Activated B cell treated with CpG ODN at 0.5 μM for 24 hours (primary cell): ENCODE measurements at regions not wholly inside any gene's neighbourhood (a gene's known extent, or its start where the extent isn't known, plus 50 kb on each side); places are given as distances from the start of the nearest gene placed in this dataset.

Experiments
- ATAC-seq: fragments of 200-7000 bp; cut with Tn5 transposase; one replicate; pipeline ENCODE4 v1.10.0; 2021; ENCODE audit warnings: low read depth, mild to moderate bottlenecking, moderate library complexity
- CTCF ChIA-PET: fragments of 350-600 bp; sonication (Branson Sonifier 250); formaldehyde crosslinking; loops from one replicate; lab custom pipeline; 2021; ENCODE audit warnings: antibody characterized with exemption; lab: Charles Lee
- POLR2A ChIA-PET: fragments of 350-600 bp; sonication (Branson Sonifier 250); formaldehyde crosslinking; loops from one replicate; lab custom pipeline; 2021; ENCODE audit warnings: antibody characterized with exemption; lab: Charles Lee
- DNase-seq: peaks from one replicate; pipeline ENCODE4 v3.0.0; 2022
- H3K27ac Mint-ChIP-seq: one replicate; pipeline ENCODE4 v1.8.0; 2020; ENCODE audit warnings: mixed read lengths
- H3K27me3 Mint-ChIP-seq: one replicate; pipeline ENCODE4 v1.8.0; 2021; ENCODE audit warnings: mixed read lengths
- H3K36me3 Mint-ChIP-seq: one replicate; pipeline ENCODE4 v1.8.0; 2021; ENCODE audit warnings: low read depth, mixed read lengths
- H3K4me1 Mint-ChIP-seq: one replicate; pipeline ENCODE4 v1.8.0; 2021; ENCODE audit warnings: mixed read lengths
- H3K4me3 Mint-ChIP-seq: one replicate; pipeline ENCODE4 v1.8.0; 2020; ENCODE audit warnings: mild to moderate bottlenecking, mixed read lengths
- H3K9me3 Mint-ChIP-seq: one replicate; pipeline ENCODE4 v1.8.0; 2020; ENCODE audit warnings: mixed read lengths
- intact Hi-C: fragments of 100-400 bp; cut with micrococcal nuclease; formaldehyde crosslinking; loops from one replicate; pipeline ENCODE4 v1.15.1; 2024
- TF ChIP-seq, protein P1 (sequence below): fragments of 200-600 bp; IDR thresholded peaks from one replicate; pipeline ENCODE4 v1.8.0; 2022; ENCODE audit warnings: antibody characterized with exemption, mild to moderate bottlenecking

DNA sequence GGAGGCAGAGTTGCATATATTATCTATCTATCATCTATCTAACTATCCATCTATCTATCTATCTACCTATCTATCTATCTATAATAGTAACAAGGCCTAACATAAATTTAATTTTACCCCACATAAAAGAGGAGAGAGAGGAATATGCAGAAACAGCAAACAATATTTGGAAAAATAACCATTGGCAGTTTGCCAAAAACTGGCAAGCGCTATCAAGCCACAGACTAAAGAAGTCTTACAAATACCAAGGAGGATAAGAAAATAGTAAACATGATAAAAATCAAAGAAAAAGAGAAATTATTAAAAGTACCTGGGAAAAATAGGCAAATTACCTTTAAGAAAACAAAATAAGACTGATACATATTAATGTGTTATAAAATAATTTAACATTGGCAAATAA lies 230.8 kb downstream of the CPXCR1 start:
- CTCF ChIA-PET = no interaction called here
- Mint-ChIP-seq H3K4me1 (no peaks in the 10 kb centered on the region), H3K36me3 (no peaks in the 10 kb centered on the region), H3K9me3 (no peaks in the 10 kb centered on the region), H3K27me3 (no peaks in the 10 kb centered on the region), H3K4me3 (no peak overlapping the region), H3K27ac (no peak overlapping the region)
- intact Hi-C loops = no loop called here
- POLR2A ChIA-PET = no interaction called here
- DNase-seq (no peak), ATAC-seq (no peak)
- TF ChIP-seq, protein P1, sequence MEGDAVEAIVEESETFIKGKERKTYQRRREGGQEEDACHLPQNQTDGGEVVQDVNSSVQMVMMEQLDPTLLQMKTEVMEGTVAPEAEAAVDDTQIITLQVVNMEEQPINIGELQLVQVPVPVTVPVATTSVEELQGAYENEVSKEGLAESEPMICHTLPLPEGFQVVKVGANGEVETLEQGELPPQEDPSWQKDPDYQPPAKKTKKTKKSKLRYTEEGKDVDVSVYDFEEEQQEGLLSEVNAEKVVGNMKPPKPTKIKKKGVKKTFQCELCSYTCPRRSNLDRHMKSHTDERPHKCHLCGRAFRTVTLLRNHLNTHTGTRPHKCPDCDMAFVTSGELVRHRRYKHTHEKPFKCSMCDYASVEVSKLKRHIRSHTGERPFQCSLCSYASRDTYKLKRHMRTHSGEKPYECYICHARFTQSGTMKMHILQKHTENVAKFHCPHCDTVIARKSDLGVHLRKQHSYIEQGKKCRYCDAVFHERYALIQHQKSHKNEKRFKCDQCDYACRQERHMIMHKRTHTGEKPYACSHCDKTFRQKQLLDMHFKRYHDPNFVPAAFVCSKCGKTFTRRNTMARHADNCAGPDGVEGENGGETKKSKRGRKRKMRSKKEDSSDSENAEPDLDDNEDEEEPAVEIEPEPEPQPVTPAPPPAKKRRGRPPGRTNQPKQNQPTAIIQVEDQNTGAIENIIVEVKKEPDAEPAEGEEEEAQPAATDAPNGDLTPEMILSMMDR = no peak

DNA sequence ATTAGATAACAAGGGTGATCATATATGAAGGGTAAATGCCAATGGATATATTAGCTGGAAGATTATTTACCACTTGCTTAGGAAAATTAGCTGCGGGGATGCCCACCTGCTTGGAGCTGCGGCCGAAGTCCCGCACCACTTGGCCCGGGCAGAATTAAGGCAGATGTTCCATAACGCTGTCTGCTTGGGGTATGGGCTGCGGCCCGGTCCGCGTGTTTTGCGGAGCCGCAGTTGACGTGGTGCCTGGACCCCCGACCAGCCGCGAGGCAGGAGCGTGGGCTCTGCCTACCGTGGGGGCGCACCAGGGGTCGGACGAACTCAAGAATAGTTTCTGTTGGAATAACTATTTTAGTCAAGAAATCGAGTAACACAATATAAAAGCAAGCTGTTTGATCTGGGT lies 235.2 kb downstream of the CPXCR1 start:
- CTCF ChIA-PET = no interaction called here
- intact Hi-C loops = no loop called here
- H3K4me1 Mint-ChIP-seq = no peaks in the 10 kb centered on the region
- no peaks in the 10 kb centered on the region for H3K36me3 Mint-ChIP-seq
- TF ChIP-seq, protein P1 = no peak
- ATAC-seq (no peak), DNase-seq (no peak)
- H3K9me3 Mint-ChIP-seq = no peaks in the 10 kb centered on the region
- H3K27me3 Mint-ChIP-seq = no peaks in the 10 kb centered on the region
- no peak overlapping the region for H3K27ac Mint-ChIP-seq
- POLR2A ChIA-PET = no interaction called here
- H3K4me3 Mint-ChIP-seq = no peak overlapping the region

DNA sequence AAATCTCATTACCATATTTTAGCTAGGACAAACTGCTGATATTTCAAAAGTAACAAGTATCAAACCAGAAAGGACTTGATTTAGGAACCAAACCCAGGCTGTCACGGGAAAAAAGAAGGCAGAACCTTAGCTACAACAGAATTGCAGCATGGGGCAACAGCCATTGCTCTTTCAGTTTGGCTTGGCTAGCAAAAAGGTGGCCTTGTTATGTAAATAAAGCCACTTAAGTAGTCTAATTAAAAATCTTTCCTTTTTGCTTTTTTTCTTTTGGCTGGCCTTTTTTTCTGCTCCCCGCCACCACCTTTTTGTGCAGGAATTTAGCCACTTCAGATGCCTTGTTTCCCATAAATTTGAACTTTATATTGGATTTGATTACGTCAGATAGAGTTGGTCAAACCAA lies 235.9 kb downstream of the CPXCR1 start:
- no peak overlapping the region for H3K27ac Mint-ChIP-seq
- no peak overlapping the region for H3K4me3 Mint-ChIP-seq
- no peak for ATAC-seq
- no peaks in the 10 kb centered on the region for H3K9me3 Mint-ChIP-seq
- DNase-seq = no peak
- no peaks in the 10 kb centered on the region for H3K4me1 Mint-ChIP-seq
- ChIA-PET CTCF (no interaction called here), POLR2A (no interaction called here)
- no peaks in the 10 kb centered on the region for H3K36me3 Mint-ChIP-seq
- intact Hi-C loops = no loop called here
- no peaks in the 10 kb centered on the region for H3K27me3 Mint-ChIP-seq
- TF ChIP-seq, protein P1 = no peak

- no peaks in the 10 kb centered on the region for H3K4me1 Mint-ChIP-seq
- no peaks in the 10 kb centered on the region for H3K27me3 Mint-ChIP-seq
- POLR2A ChIA-PET = no interaction called here
- no peaks in the 10 kb centered on the region for H3K9me3 Mint-ChIP-seq
- no peak overlapping the region for H3K4me3 Mint-ChIP-seq
- H3K36me3 Mint-ChIP-seq = no peaks in the 10 kb centered on the region
- TF ChIP-seq, protein P1 = no peak
- CTCF ChIA-PET = no interaction called here
- no peak for ATAC-seq
- no peak overlapping the region for H3K27ac Mint-ChIP-seq
- DNase-seq = no peak
- intact Hi-C loops = no loop called here
These were observed 241.8 kb downstream of the CPXCR1 start for GRCh38 chrX:88988796-88989195.

- Mint-ChIP-seq H3K27me3 (no peaks in the 10 kb centered on the region), H3K27ac (no peak overlapping the region), H3K4me1 (no peaks in the 10 kb centered on the region), H3K4me3 (no peak overlapping the region), H3K36me3 (no peaks in the 10 kb centered on the region), H3K9me3 (no peaks in the 10 kb centered on the region)
- DNase-seq = no peak
- TF ChIP-seq, protein P1 = no peak
- intact Hi-C loops = no loop called here
- ChIA-PET POLR2A (no interaction called here), CTCF (no interaction called here)
- ATAC-seq = no peak
These were observed 244.0 kb downstream of the CPXCR1 start for GRCh38 chrX:88990882-88991582.
